ENCODE measurements at regions not wholly inside any gene's neighbourhood (a gene's known extent, or its start where the extent isn't known, plus 50 kb on each side); places are given as distances from the start of the nearest gene placed in this dataset.

- no peak overlapping the region for H2AFZ ChIP-seq (ENCODE audit: low read length)
- no peaks in the 10 kb centered on the region for H3K4me1 ChIP-seq (ENCODE audit: low read length)
- no peaks in the 10 kb centered on the region for H3K9me2 ChIP-seq (replicated peaks; ENCODE audit: insufficient read depth, low read length)
- H3K9me3 ChIP-seq (replicated peaks; ENCODE audit: insufficient read depth, low read length), result no peaks in the 10 kb centered on the region
- no peak for TF ChIP-seq EZH2phosphoT487 (IDR thresholded peaks at IDR 0.05; ENCODE audit: low read length)
- TF ChIP-seq, protein P1, sequence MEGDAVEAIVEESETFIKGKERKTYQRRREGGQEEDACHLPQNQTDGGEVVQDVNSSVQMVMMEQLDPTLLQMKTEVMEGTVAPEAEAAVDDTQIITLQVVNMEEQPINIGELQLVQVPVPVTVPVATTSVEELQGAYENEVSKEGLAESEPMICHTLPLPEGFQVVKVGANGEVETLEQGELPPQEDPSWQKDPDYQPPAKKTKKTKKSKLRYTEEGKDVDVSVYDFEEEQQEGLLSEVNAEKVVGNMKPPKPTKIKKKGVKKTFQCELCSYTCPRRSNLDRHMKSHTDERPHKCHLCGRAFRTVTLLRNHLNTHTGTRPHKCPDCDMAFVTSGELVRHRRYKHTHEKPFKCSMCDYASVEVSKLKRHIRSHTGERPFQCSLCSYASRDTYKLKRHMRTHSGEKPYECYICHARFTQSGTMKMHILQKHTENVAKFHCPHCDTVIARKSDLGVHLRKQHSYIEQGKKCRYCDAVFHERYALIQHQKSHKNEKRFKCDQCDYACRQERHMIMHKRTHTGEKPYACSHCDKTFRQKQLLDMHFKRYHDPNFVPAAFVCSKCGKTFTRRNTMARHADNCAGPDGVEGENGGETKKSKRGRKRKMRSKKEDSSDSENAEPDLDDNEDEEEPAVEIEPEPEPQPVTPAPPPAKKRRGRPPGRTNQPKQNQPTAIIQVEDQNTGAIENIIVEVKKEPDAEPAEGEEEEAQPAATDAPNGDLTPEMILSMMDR (IDR thresholded peaks at IDR 0.05; ENCODE audit: low read length), result no peak
- no peak for TF ChIP-seq EZH2 (optimal IDR thresholded peaks at IDR 0.05; ENCODE audit: low read depth, low read length)
- no peak overlapping the region for H3K27ac ChIP-seq (ENCODE audit: low read length)
- no peak overlapping the region for H3K4me2 ChIP-seq (ENCODE audit: low read depth, low read length)
- H3F3A ChIP-seq (ENCODE audit: insufficient read depth, low read length), result no peaks in the 10 kb centered on the region
- no peaks in the 10 kb centered on the region for H3K79me2 ChIP-seq (ENCODE audit: low read length)
- H3K27me3 ChIP-seq (replicated peaks; ENCODE audit: insufficient read depth, low read length), result no peaks in the 10 kb centered on the region
- no peaks in the 10 kb centered on the region for H3K36me3 ChIP-seq (replicated peaks; ENCODE audit: insufficient read depth, low read length)
- H3K4me3 ChIP-seq (ENCODE audit: low read length), result no peak overlapping the region
- DNase-seq, result no peak
- H4K20me1 ChIP-seq (ENCODE audit: insufficient read depth, low read length), result no peaks in the 10 kb centered on the region
- H3K9ac ChIP-seq (ENCODE audit: low read length), result no peak overlapping the region
Measured at GRCh38 chr4:23455456-23456158, 434.2 kb downstream of the PPARGC1A start.

GRCh38 chr4:23441530-23442069, 448.2 kb downstream of the PPARGC1A start:
- Histone ChIP-seq H3K4me2 (ENCODE audit: low read depth, low read length) (no peak overlapping the region), H4K20me1 (ENCODE audit: insufficient read depth, low read length) (no peaks in the 10 kb centered on the region), H3K9ac (ENCODE audit: low read length) (no peak overlapping the region), H3K4me1 (ENCODE audit: low read length) (no peaks in the 10 kb centered on the region), H3K9me3 (replicated peaks; ENCODE audit: insufficient read depth, low read length) (no peaks in the 10 kb centered on the region), H3K27ac (ENCODE audit: low read length) (no peak overlapping the region), H2AFZ (ENCODE audit: low read length) (no peak overlapping the region), H3K9me2 (replicated peaks; ENCODE audit: insufficient read depth, low read length) (no peaks in the 10 kb centered on the region), H3K27me3 (replicated peaks; ENCODE audit: insufficient read depth, low read length) (no peaks in the 10 kb centered on the region), H3K36me3 (replicated peaks; ENCODE audit: insufficient read depth, low read length) (no peaks in the 10 kb centered on the region), H3K79me2 (ENCODE audit: low read length) (no peaks in the 10 kb centered on the region), H3F3A (ENCODE audit: insufficient read depth, low read length) (no peaks in the 10 kb centered on the region), H3K4me3 (ENCODE audit: low read length) (no peak overlapping the region)
- DNase-seq, result no peak
- TF ChIP-seq EZH2 (optimal IDR thresholded peaks at IDR 0.05; ENCODE audit: low read depth, low read length) (no peak), EZH2phosphoT487 (IDR thresholded peaks at IDR 0.05; ENCODE audit: low read length) (no peak)
- TF ChIP-seq, protein P1 (IDR thresholded peaks at IDR 0.05; ENCODE audit: low read length), result no peak

DNA sequence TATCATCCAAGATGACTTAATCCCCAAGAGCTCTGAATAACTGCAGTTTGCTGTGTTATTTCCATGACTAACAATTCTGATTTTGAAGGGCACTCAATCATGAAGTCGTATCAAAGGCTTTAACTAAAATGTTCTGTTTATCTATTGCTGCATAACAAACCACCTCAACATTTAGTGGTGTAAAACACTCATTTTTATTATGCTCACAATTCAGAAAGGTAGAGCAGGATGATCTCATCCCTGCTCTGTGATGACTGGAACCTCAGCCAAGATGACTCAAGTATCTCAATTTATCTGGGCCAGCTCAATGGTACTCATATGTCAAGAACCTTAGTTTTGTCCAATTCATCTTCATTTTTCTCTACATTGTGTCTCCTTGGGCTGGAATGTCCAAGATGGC, 451.1 kb downstream of the PPARGC1A start:
- no peak for DNase-seq
- Histone ChIP-seq H3K27me3 (replicated peaks; ENCODE audit: insufficient read depth, low read length) (no peaks in the 10 kb centered on the region), H4K20me1 (ENCODE audit: insufficient read depth, low read length) (no peaks in the 10 kb centered on the region), H3K27ac (ENCODE audit: low read length) (no peak overlapping the region), H3K9me2 (replicated peaks; ENCODE audit: insufficient read depth, low read length) (no peaks in the 10 kb centered on the region), H3K4me3 (ENCODE audit: low read length) (no peak overlapping the region), H3K79me2 (ENCODE audit: low read length) (no peaks in the 10 kb centered on the region), H3K36me3 (replicated peaks; ENCODE audit: insufficient read depth, low read length) (no peaks in the 10 kb centered on the region), H3K9me3 (replicated peaks; ENCODE audit: insufficient read depth, low read length) (no peaks in the 10 kb centered on the region), H3K4me2 (ENCODE audit: low read depth, low read length) (no peak overlapping the region), H3K4me1 (ENCODE audit: low read length) (no peaks in the 10 kb centered on the region), H2AFZ (ENCODE audit: low read length) (no peak overlapping the region), H3F3A (ENCODE audit: insufficient read depth, low read length) (no peaks in the 10 kb centered on the region), H3K9ac (ENCODE audit: low read length) (no peak overlapping the region)
- no peak for TF ChIP-seq EZH2phosphoT487 (IDR thresholded peaks at IDR 0.05; ENCODE audit: low read length)
- TF ChIP-seq, protein P1 (IDR thresholded peaks at IDR 0.05; ENCODE audit: low read length), result no peak
- TF ChIP-seq EZH2 (optimal IDR thresholded peaks at IDR 0.05; ENCODE audit: low read depth, low read length), result no peak
